ENCODE measurements at regions not wholly inside any gene's neighbourhood (a gene's known extent, or its start where the extent isn't known, plus 50 kb on each side); places are given as distances from the start of the nearest gene placed in this dataset.

DNA sequence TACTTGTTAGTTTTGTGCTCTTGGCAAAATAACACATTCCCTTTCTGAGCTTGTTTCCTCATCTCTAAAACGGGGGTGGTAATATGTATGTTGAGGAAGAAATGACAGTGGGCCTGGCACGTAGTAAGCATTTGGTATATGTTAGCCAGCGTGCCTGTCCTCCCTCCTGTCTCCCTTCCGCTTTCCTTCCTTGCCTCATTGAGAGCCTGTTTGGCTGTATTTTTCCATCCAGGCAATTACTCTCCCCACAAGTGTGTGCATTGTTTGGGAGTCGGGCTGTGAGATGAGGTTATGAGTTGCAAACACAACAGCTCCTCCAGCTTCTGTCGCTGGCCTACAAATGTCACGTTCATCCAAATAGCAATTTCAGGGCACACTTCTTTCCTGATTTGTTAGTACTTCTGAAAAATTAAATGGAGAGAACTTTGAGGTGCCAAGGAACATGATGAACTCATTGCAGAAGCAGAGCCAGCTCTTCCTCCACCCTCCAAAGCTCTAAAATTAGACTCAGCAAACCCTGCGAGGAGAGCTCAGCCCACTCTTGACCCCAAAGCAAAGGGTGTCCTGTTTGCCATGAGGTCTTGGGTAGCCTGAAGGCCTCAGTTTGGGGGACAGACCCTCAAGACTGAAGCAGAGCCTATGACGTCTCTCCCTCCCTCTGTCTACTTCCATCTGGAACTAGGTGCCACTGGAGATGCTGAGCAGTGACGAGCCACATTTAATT is 50.7 kb upstream of the TOX2 start:
- H3K36me3 ChIP-seq (ENCODE audit: insufficient read depth, low read length, poor library complexity, severe bottlenecking) = no peaks in the 10 kb centered on the region
- intact Hi-C loops (cut with micrococcal nuclease; ENCODE audit: unreplicated experiment) = loop anchor here (5.0 kb wide), 1 partner anchor 63 kb away; no protein-coding TSS in a partner anchor
- no peaks in the 10 kb centered on the region for H3K9me3 ChIP-seq (ENCODE audit: low read depth, low read length, poor library complexity, severe bottlenecking)
- peak overlapping the region; percentile 3 for H3K27ac ChIP-seq (ENCODE audit: low read depth, low read length, poor library complexity, severe bottlenecking)
- peaks cover 5% of the 10 kb centered on the region for H3K4me1 ChIP-seq (ENCODE audit: insufficient read depth, low read length, poor library complexity, severe bottlenecking)
- H3K27me3 ChIP-seq (replicated peaks; ENCODE audit: insufficient read depth, low read depth, low read length, poor library complexity) = no peaks in the 10 kb centered on the region
- BruUV-seq (replicated peaks) = no TSS peak
- no peak overlapping the region for H3K4me3 ChIP-seq (ENCODE audit: low read depth, low read length, poor library complexity, severe bottlenecking)
- TF ChIP-seq EZH2 (IDR thresholded peaks at IDR 0.05; ENCODE audit: borderline replicate concordance, low read depth, low read length, poor library complexity, severe bottlenecking) = no peak
- TF ChIP-seq, protein P1, sequence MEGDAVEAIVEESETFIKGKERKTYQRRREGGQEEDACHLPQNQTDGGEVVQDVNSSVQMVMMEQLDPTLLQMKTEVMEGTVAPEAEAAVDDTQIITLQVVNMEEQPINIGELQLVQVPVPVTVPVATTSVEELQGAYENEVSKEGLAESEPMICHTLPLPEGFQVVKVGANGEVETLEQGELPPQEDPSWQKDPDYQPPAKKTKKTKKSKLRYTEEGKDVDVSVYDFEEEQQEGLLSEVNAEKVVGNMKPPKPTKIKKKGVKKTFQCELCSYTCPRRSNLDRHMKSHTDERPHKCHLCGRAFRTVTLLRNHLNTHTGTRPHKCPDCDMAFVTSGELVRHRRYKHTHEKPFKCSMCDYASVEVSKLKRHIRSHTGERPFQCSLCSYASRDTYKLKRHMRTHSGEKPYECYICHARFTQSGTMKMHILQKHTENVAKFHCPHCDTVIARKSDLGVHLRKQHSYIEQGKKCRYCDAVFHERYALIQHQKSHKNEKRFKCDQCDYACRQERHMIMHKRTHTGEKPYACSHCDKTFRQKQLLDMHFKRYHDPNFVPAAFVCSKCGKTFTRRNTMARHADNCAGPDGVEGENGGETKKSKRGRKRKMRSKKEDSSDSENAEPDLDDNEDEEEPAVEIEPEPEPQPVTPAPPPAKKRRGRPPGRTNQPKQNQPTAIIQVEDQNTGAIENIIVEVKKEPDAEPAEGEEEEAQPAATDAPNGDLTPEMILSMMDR (conservative IDR thresholded peaks at IDR 0.05; ENCODE audit: low read depth, low read length) = no peak
- no peak for DNase-seq (ENCODE audit: low spot score)
- POLR2A ChIA-PET (ENCODE audit: low non-redundant PET) = no interaction called here
- CTCF ChIA-PET = no interaction called here

DNA sequence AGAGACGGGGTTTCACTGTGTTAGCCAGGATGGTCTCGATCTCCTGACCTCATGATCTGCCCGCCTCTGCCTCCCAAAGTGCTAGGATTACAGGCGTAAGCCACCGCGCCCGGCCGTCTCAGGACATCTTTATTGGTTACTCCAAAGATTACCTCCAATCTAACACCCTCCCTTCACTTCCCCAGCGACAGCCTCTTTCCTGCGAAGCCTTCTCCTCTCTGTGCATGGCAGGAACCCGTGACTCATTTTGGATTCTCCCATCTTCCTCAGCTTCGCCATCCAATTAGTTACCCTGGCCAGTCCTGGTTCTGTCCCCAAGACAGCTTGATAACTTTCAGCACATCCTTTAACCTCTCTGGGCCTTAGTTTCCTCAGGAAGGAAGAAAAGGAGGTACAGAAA is 51.3 kb upstream of the TOX2 start:
- Histone ChIP-seq H3K36me3 (ENCODE audit: insufficient read depth, low read length, poor library complexity, severe bottlenecking) (no peaks in the 10 kb centered on the region), H3K27ac (ENCODE audit: low read depth, low read length, poor library complexity, severe bottlenecking) (no peak overlapping the region), H3K27me3 (replicated peaks; ENCODE audit: insufficient read depth, low read depth, low read length, poor library complexity) (no peaks in the 10 kb centered on the region), H3K9me3 (ENCODE audit: low read depth, low read length, poor library complexity, severe bottlenecking) (no peaks in the 10 kb centered on the region), H3K4me3 (ENCODE audit: low read depth, low read length, poor library complexity, severe bottlenecking) (no peak overlapping the region), H3K4me1 (ENCODE audit: insufficient read depth, low read length, poor library complexity, severe bottlenecking) (peaks cover 5% of the 10 kb centered on the region)
- CTCF ChIA-PET = no interaction called here
- no peak for DNase-seq (ENCODE audit: low spot score)
- TF ChIP-seq EZH2 (IDR thresholded peaks at IDR 0.05; ENCODE audit: borderline replicate concordance, low read depth, low read length, poor library complexity, severe bottlenecking) = no peak
- TF ChIP-seq, protein P1 (conservative IDR thresholded peaks at IDR 0.05; ENCODE audit: low read depth, low read length) = no peak
- POLR2A ChIA-PET (ENCODE audit: low non-redundant PET) = no interaction called here
- no TSS peak for BruUV-seq (replicated peaks)
- intact Hi-C loops (cut with micrococcal nuclease; ENCODE audit: unreplicated experiment) = loop anchor here (5.0 kb wide), 1 partner anchor 64 kb away; no protein-coding TSS in a partner anchor

DNA sequence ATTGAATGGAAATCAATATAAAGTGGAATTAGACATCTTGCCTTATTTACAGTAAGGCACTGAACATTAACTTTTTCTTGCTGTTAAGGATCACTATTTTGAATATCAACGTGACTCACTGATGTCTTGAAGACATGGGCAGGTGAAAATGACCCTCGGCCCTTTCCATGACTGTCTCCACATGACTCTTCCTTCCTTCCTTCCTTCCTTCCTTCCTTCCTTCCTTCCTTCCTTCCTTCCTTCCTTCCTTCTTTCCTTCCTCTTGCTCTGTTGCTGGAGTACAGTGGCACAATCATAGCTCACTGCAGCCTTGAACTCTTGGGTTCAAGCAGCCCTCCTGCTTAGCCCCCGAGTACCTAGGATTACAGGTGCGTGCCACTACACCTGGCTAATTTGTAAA is 52.2 kb upstream of the TOX2 start:
- CTCF ChIA-PET = no interaction called here
- Histone ChIP-seq H3K36me3 (ENCODE audit: insufficient read depth, low read length, poor library complexity, severe bottlenecking) (no peaks in the 10 kb centered on the region), H3K27ac (ENCODE audit: low read depth, low read length, poor library complexity, severe bottlenecking) (peak overlapping the region; percentile 40), H3K4me1 (ENCODE audit: insufficient read depth, low read length, poor library complexity, severe bottlenecking) (peaks cover 5% of the 10 kb centered on the region), H3K9me3 (ENCODE audit: low read depth, low read length, poor library complexity, severe bottlenecking) (no peaks in the 10 kb centered on the region), H3K4me3 (ENCODE audit: low read depth, low read length, poor library complexity, severe bottlenecking) (no peak overlapping the region), H3K27me3 (replicated peaks; ENCODE audit: insufficient read depth, low read depth, low read length, poor library complexity) (no peaks in the 10 kb centered on the region)
- no TSS peak for BruUV-seq (replicated peaks)
- POLR2A ChIA-PET (ENCODE audit: low non-redundant PET) = no interaction called here
- TF ChIP-seq, protein P1 (conservative IDR thresholded peaks at IDR 0.05; ENCODE audit: low read depth, low read length) = no peak
- TF ChIP-seq EZH2 (IDR thresholded peaks at IDR 0.05; ENCODE audit: borderline replicate concordance, low read depth, low read length, poor library complexity, severe bottlenecking) = no peak
- intact Hi-C loops (cut with micrococcal nuclease; ENCODE audit: unreplicated experiment) = loop anchor here (5.0 kb wide), 1 partner anchor 65 kb away; no protein-coding TSS in a partner anchor
- peak; percentile 50 for DNase-seq (ENCODE audit: low spot score)
